OCI-LY1 (cell line): ENCODE measurements at regions not wholly inside any gene's neighbourhood (a gene's known extent, or its start where the extent isn't known, plus 50 kb on each side); places are given as distances from the start of the nearest gene placed in this dataset.

Experiments used
- H2AFZ ChIP-seq: fragments of 200-600 bp; sonication (generic), shearing (Covaris generic); 2 replicates; pipeline ENCODE4 v1.6.0; 2014; ENCODE audit warnings: antibody characterized with exemption, mild to moderate bottlenecking, low read length
- H3F3A ChIP-seq: fragments of 200-600 bp; sonication (generic), shearing (Covaris generic); 2 replicates; pipeline ENCODE4 v1.6.0; 2014; ENCODE audit warnings: mild to moderate bottlenecking, antibody characterized with exemption, low read length, moderate library complexity; ENCODE audit not compliant: insufficient read depth
- H3K27ac ChIP-seq: fragments of 200-600 bp; sonication (generic); 2 replicates; pipeline ENCODE4 v1.5.1; 2014; ENCODE audit warnings: low read length, mixed run types, mild to moderate bottlenecking, low read depth; ENCODE audit not compliant: poor library complexity, severe bottlenecking
- H3K27me3 ChIP-seq: fragments of 200-600 bp; sonication (generic); 2 replicates; pipeline ENCODE4 v1.6.0; 2014; ENCODE audit warnings: antibody characterized with exemption, mild to moderate bottlenecking, low read length, moderate library complexity; ENCODE audit not compliant: insufficient read depth
- H3K36me3 ChIP-seq: fragments of 200-600 bp; sonication (generic); 2 replicates; pipeline ENCODE4 v1.6.1; 2014; ENCODE audit warnings: mild to moderate bottlenecking, antibody characterized with exemption, low read length, moderate library complexity, mixed read lengths; ENCODE audit not compliant: insufficient read depth
- H3K4me1 ChIP-seq: fragments of 200-600 bp; sonication (generic); 2 replicates; pipeline ENCODE4 v1.5.1; 2014; ENCODE audit warnings: mild to moderate bottlenecking, low read length, moderate library complexity; ENCODE audit not compliant: insufficient read depth, severe bottlenecking
- H3K4me2 ChIP-seq: fragments of 200-600 bp; sonication (generic), shearing (Covaris generic); 2 replicates; pipeline ENCODE4 v1.6.1; 2014; ENCODE audit warnings: low read length
- H3K4me3 ChIP-seq: fragments of 200-600 bp; sonication (generic); 2 replicates; pipeline ENCODE4 v1.5.1; 2014; ENCODE audit warnings: low read length, low read depth, mild to moderate bottlenecking, mixed read lengths; ENCODE audit not compliant: poor library complexity, severe bottlenecking
- H3K79me2 ChIP-seq: fragments of 200-600 bp; shearing (Covaris generic); 2 replicates; pipeline ENCODE4 v1.6.1; 2016; ENCODE audit warnings: mixed run types, low read length, mixed read lengths; ENCODE audit not compliant: insufficient read depth
- H3K9ac ChIP-seq: fragments of 200-600 bp; sonication (generic), shearing (Covaris generic); 2 replicates; pipeline ENCODE4 v1.6.1; 2014; ENCODE audit warnings: mild to moderate bottlenecking, low read length, mixed read lengths
- H3K9me2 ChIP-seq: fragments of 200-600 bp; sonication (generic), shearing (Covaris generic); 2 replicates; pipeline ENCODE4 v1.6.1; 2014; ENCODE audit warnings: low read depth, mild to moderate bottlenecking, low read length, mixed read lengths
- H3K9me3 ChIP-seq: fragments of 200-600 bp; shearing (Covaris generic); 2 replicates; pipeline ENCODE4 v1.6.1; 2014; ENCODE audit warnings: low read length, mixed read lengths
- H4K20me1 ChIP-seq: fragments of 200-600 bp; sonication (generic), shearing (Covaris generic); 2 replicates; pipeline ENCODE4 v1.6.0; 2016; ENCODE audit warnings: mild to moderate bottlenecking, low read length; ENCODE audit not compliant: insufficient read depth
- CTCF ChIP-seq: fragments of 200-600 bp; sonication (generic), shearing (Covaris generic); IDR thresholded peaks from 2 replicates; pipeline ENCODE4 v1.5.1; 2017; ENCODE audit warnings: mild to moderate bottlenecking, antibody characterized with exemption, low read length, moderate library complexity, mixed read lengths
- EZH2 ChIP-seq: fragments of 200-600 bp; sonication (generic), shearing (Covaris generic); IDR thresholded peaks from 2 replicates; pipeline ENCODE4 v1.8.0; 2017; ENCODE audit warnings: borderline replicate concordance, mixed run types, mild to moderate bottlenecking, antibody characterized with exemption, low read length, moderate library complexity, mixed read lengths

- no peaks in the 10 kb centered on the region for H3K36me3 ChIP-seq
- H3K4me1 ChIP-seq = no peaks in the 10 kb centered on the region
- no peak overlapping the region for H3K4me2 ChIP-seq
- no peak overlapping the region for H3K4me3 ChIP-seq
- TF ChIP-seq EZH2 (no peak), CTCF (no peak)
- no peak overlapping the region for H2AFZ ChIP-seq
- H3K9me3 ChIP-seq = no peaks in the 10 kb centered on the region
- H3K9ac ChIP-seq = no peak overlapping the region
- H3K9me2 ChIP-seq = no peaks in the 10 kb centered on the region
- H3K27ac ChIP-seq = no peak overlapping the region
- no peaks in the 10 kb centered on the region for H3K27me3 ChIP-seq
- no peaks in the 10 kb centered on the region for H3K79me2 ChIP-seq
- H4K20me1 ChIP-seq = no peaks in the 10 kb centered on the region
- H3F3A ChIP-seq = no peaks in the 10 kb centered on the region
These were observed 190.0 kb upstream of the MIR17HG start for GRCh38 chr13:91157273-91158016.

GRCh38 chr13:91158017-91158395, 189.5 kb upstream of the MIR17HG start:
- no peaks in the 10 kb centered on the region for H3K9me2 ChIP-seq
- no peak for TF ChIP-seq EZH2
- TF ChIP-seq CTCF = no peak
- no peaks in the 10 kb centered on the region for H3K4me1 ChIP-seq
- H3K9me3 ChIP-seq = no peaks in the 10 kb centered on the region
- no peaks in the 10 kb centered on the region for H3K36me3 ChIP-seq
- H3F3A ChIP-seq = no peaks in the 10 kb centered on the region
- H3K27me3 ChIP-seq = no peaks in the 10 kb centered on the region
- no peaks in the 10 kb centered on the region for H4K20me1 ChIP-seq
- H3K4me3 ChIP-seq = no peak overlapping the region
- H3K4me2 ChIP-seq = no peak overlapping the region
- H2AFZ ChIP-seq = no peak overlapping the region
- H3K9ac ChIP-seq = no peak overlapping the region
- no peaks in the 10 kb centered on the region for H3K79me2 ChIP-seq
- no peak overlapping the region for H3K27ac ChIP-seq

- H3K9me2 ChIP-seq = no peaks in the 10 kb centered on the region
- H3K9ac ChIP-seq = no peak overlapping the region
- no peaks in the 10 kb centered on the region for H3K9me3 ChIP-seq
- TF ChIP-seq CTCF = peak; percentile 41; the same call in 1 of the 2 replicates
- TF ChIP-seq EZH2 = no peak
- H4K20me1 ChIP-seq = no peaks in the 10 kb centered on the region
- no peak overlapping the region for H2AFZ ChIP-seq
- H3K27me3 ChIP-seq = no peaks in the 10 kb centered on the region
- no peak overlapping the region for H3K4me2 ChIP-seq
- H3K4me3 ChIP-seq = no peak overlapping the region
- H3K27ac ChIP-seq = no peak overlapping the region
- no peaks in the 10 kb centered on the region for H3K79me2 ChIP-seq
- H3F3A ChIP-seq = no peaks in the 10 kb centered on the region
- no peaks in the 10 kb centered on the region for H3K4me1 ChIP-seq
- H3K36me3 ChIP-seq = no peaks in the 10 kb centered on the region
These were observed 185.3 kb upstream of the MIR17HG start for GRCh38 chr13:91162180-91162579.
